SK-N-SH (cell line): ENCODE measurements at regions not wholly inside any gene's neighbourhood (a gene's known extent, or its start where the extent isn't known, plus 50 kb on each side); places are given as distances from the start of the nearest gene placed in this dataset.

Experiments
- CTCF ChIA-PET: fragments of 300-600, 350-600 bp; formaldehyde crosslinking; extraction: SDS; loops from one replicate; lab custom pipeline; 2021; lab: Yijun Ruan, JAX
- POLR2A ChIA-PET: fragments of 350-600 bp; sonication (Branson Sonifier 250); formaldehyde crosslinking; extraction: SDS; loops from one replicate; lab custom pipeline; 2020; ENCODE audit warnings: antibody characterized with exemption, inconsistent platforms; lab: Yijun Ruan, JAX
- DNase-seq: peaks from one replicate; pipeline ENCODE4 v3.0.0; 2012
- H2AFZ ChIP-seq: fragments of 200-600 bp; sonication (generic); 2 replicates; pipeline ENCODE4 v1.8.1; 2016; ENCODE audit warnings: antibody characterized with exemption, mild to moderate bottlenecking, low read depth
- H3F3A ChIP-seq: fragments of 200-600 bp; sonication (generic); replicated peaks from 2 replicates; pipeline ENCODE3; 2016; ENCODE audit warnings: antibody characterized with exemption, mild to moderate bottlenecking; ENCODE audit not compliant: insufficient read depth
- H3K27ac ChIP-seq, 2 experiments: fragments of 200-500 bp in 1 of 2; fragments of 200-600 bp in 1 of 2; sonication (Bioruptor generic) in 1 of 2; sonication (generic), shearing (Covaris generic) in 1 of 2; 2 replicates each; pipeline versions ENCODE4 v1.5.1 to v1.6.1; 2014 to 2016; ENCODE audit warnings: low read depth in 2 of 2, inconsistent platforms in 1 of 2, low read length in 1 of 2, mild to moderate bottlenecking in 1 of 2, mixed read lengths in 1 of 2
- H3K27me3 ChIP-seq: fragments of 200-600 bp; sonication (generic), shearing (Covaris generic); 2 replicates; pipeline ENCODE4 v1.6.1; 2016; ENCODE audit warnings: mixed run types; ENCODE audit not compliant: insufficient read depth
- H3K36me3 ChIP-seq, 2 experiments: fragments of 200-500 bp in 1 of 2; fragments of 200-600 bp in 1 of 2; sonication (Bioruptor generic) in 1 of 2; sonication (generic) in 1 of 2; replicated peaks in 1 of 2; 2 replicates each; pipeline versions ENCODE3 to v1.5.1; 2014 to 2016; ENCODE audit warnings: low read length in 1 of 2, mild to moderate bottlenecking in 1 of 2; ENCODE audit not compliant: insufficient read depth in 2 of 2, control insufficient read depth in 1 of 2
- H3K4me1 ChIP-seq, 2 experiments: fragments of 200-500 bp in 1 of 2; fragments of 200-600 bp in 1 of 2; sonication (Bioruptor generic) in 1 of 2; sonication (generic), shearing (Covaris generic) in 1 of 2; 2 replicates each; pipeline versions ENCODE4 v1.5.1 to v1.6.1; 2014 to 2016; ENCODE audit warnings: low read depth in 1 of 2, low read length in 1 of 2, mixed run types in 1 of 2; ENCODE audit not compliant: insufficient read depth in 2 of 2, control insufficient read depth in 1 of 2
- H3K4me2 ChIP-seq: fragments of 200-600 bp; sonication (generic), shearing (Covaris generic); 2 replicates; pipeline ENCODE4 v1.6.1; 2017; ENCODE audit warnings: mixed run types
- H3K4me3 ChIP-seq, 2 experiments: fragments of 200-500 bp in 1 of 2; fragments of 200-600 bp in 1 of 2; sonication (Bioruptor generic) in 1 of 2; sonication (generic), shearing (Covaris generic) in 1 of 2; 2 replicates each; pipeline versions ENCODE4 v1.5.1 to v1.8.1; 2014 to 2016; ENCODE audit warnings: low read depth in 2 of 2, inconsistent platforms in 1 of 2, low read length in 1 of 2, mild to moderate bottlenecking in 1 of 2, mixed read lengths in 1 of 2, moderate library complexity in 1 of 2
- H3K79me2 ChIP-seq: fragments of 200-600 bp; sonication (generic); 2 replicates; pipeline ENCODE4 v1.8.1; 2017; ENCODE audit warnings: mild to moderate bottlenecking; ENCODE audit not compliant: insufficient read depth
- H3K9ac ChIP-seq: fragments of 200-600 bp; sonication (generic); 2 replicates; pipeline ENCODE4 v1.6.1; 2017; ENCODE audit warnings: mixed run types
- H3K9me2 ChIP-seq: fragments of 200-600 bp; sonication (generic); 2 replicates; pipeline ENCODE4 v1.6.1; 2017; ENCODE audit warnings: mixed run types
- H3K9me3 ChIP-seq: fragments of 200-600 bp; sonication (generic); 2 replicates; pipeline ENCODE4 v1.6.1; 2017; ENCODE audit warnings: mixed run types, mild to moderate bottlenecking, moderate library complexity
- H4K20me1 ChIP-seq: fragments of 200-600 bp; sonication (generic); 2 replicates; pipeline ENCODE4 v1.6.1; 2017; ENCODE audit warnings: mild to moderate bottlenecking, mixed run types; ENCODE audit not compliant: insufficient read depth
- CHD2 ChIP-seq: fragments of 150-350 bp; IDR thresholded peaks from 2 replicates; pipeline ENCODE4 v1.6.1; 2018; ENCODE audit warnings: low read length; ENCODE audit not compliant: partially characterized antibody
- GATA2 ChIP-seq: sonication (generic); formaldehyde crosslinking; IDR thresholded peaks from 2 replicates; pipeline ENCODE4 v1.5.0; 2020; ENCODE audit warnings: mild to moderate bottlenecking, missing genetic modification reagents
- MAX ChIP-seq: IDR thresholded peaks from 2 replicates; pipeline ENCODE4 v1.4.0; 2012; ENCODE audit warnings: low read depth
- MEF2A ChIP-seq: IDR thresholded peaks from 2 replicates; pipeline ENCODE4 v1.4.0; 2012; ENCODE audit warnings: low read depth, borderline replicate concordance
- MXI1 ChIP-seq: IDR thresholded peaks from 2 replicates; pipeline ENCODE4 v1.6.1; 2012; ENCODE audit warnings: mild to moderate bottlenecking, low read depth, low read length, improper control_type of control experiment
- NFIC ChIP-seq: IDR thresholded peaks from 2 replicates; pipeline ENCODE4 v1.4.0; 2012; ENCODE audit warnings: borderline replicate concordance
- NRF1 ChIP-seq: IDR thresholded peaks from 2 replicates; pipeline ENCODE4 v1.6.1; 2012; ENCODE audit warnings: low read depth, mild to moderate bottlenecking, low read length
- REST ChIP-seq: IDR thresholded peaks from 2 replicates; pipeline ENCODE4 v1.6.1; 2012; ENCODE audit warnings: mild to moderate bottlenecking, low read depth, low read length, moderate library complexity
- RFX5 ChIP-seq: IDR thresholded peaks from 2 replicates; pipeline ENCODE4 v1.6.1; 2012; ENCODE audit warnings: mild to moderate bottlenecking, improper control_type of control experiment, low read length
- SIN3A ChIP-seq: IDR thresholded peaks from 2 replicates; pipeline ENCODE4 v1.6.1; 2012; ENCODE audit warnings: low read depth, mild to moderate bottlenecking, low read length, moderate library complexity, borderline replicate concordance
- SMC3 ChIP-seq: IDR thresholded peaks from 2 replicates; pipeline ENCODE4 v1.6.1; 2012; ENCODE audit warnings: low read depth, low read length, improper control_type of control experiment
- TCF12 ChIP-seq: IDR thresholded peaks from 2 replicates; pipeline ENCODE4 v1.4.0; 2012
- TEAD4 ChIP-seq: IDR thresholded peaks from 2 replicates; pipeline ENCODE4 v1.4.0; 2012; ENCODE audit warnings: mild to moderate bottlenecking, borderline replicate concordance; ENCODE audit not compliant: insufficient read depth
- USF2 ChIP-seq: fragments of 150-350 bp; IDR thresholded peaks from 2 replicates; pipeline ENCODE4 v1.6.1; 2017; ENCODE audit warnings: antibody characterized with exemption, low read length, low read depth, borderline replicate concordance
- YY1 ChIP-seq: IDR thresholded peaks from 2 replicates; pipeline ENCODE4 v1.4.0; 2012; ENCODE audit warnings: low read depth, mild to moderate bottlenecking
- WGBS: methylation state at CpG from one replicate; pipeline ENCODE4 v1.1.6; 2017; ENCODE audit warnings: low lambda C conversion rate; 5-methylcytosine and 5-hydroxymethylcytosine counted together
- TF ChIP-seq, protein P1 (sequence below): fragments of 200-600 bp; sonication (generic); IDR thresholded peaks from 2 replicates; pipeline ENCODE4 v1.6.1; 2017; ENCODE audit warnings: antibody characterized with exemption, mild to moderate bottlenecking, moderate library complexity
- TF ChIP-seq, protein P2 (sequence below): IDR thresholded peaks from 2 replicates; pipeline ENCODE4 v1.4.0; 2012; ENCODE audit warnings: low read depth, borderline replicate concordance
- TF ChIP-seq, protein P3 (sequence below): IDR thresholded peaks from 2 replicates; pipeline ENCODE4; 2012

DNA sequence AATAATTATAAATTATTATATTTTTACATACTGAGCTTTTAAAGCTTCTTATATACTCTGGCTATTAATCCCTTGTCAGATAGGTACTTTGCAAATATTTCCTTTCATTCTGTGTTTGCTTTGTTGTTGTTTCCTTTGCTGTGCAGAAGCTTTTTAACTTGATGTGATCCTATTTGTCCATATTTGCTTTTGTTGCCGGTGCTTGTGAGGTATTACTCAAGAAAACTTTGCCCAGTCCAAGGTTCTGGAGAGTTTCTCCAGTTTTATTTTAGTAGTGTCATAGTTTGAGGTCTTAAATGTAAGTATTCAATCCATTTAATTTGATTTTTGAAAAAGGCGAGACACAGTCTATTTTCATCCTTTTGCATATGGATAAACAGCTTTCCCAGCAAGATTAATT lies 1319.9 kb upstream of the PRR20A start:
- Histone ChIP-seq H3K79me2 (no peaks in the 10 kb centered on the region), H4K20me1 (no peaks in the 10 kb centered on the region)
- no peak for TF ChIP-seq MXI1
- TF ChIP-seq, all 33 proteins: peak for 0
- 3% methylated on average over 2 of the region's 2 CpGs for WGBS
- H3K9me2 ChIP-seq: no peaks in the 10 kb centered on the region
- H3K4me2 ChIP-seq: no peak overlapping the region
- H3K36me3 ChIP-seq: no peaks in the 10 kb centered on the region
- POLR2A ChIA-PET: no interaction called here
- no peaks in the 10 kb centered on the region for H3F3A ChIP-seq
- no peaks in the 10 kb centered on the region for H3K4me1 ChIP-seq
- no peak overlapping the region for H3K27ac ChIP-seq
- CTCF ChIA-PET: no interaction called here
- DNase-seq: no peak
- H3K9me3 ChIP-seq: no peaks in the 10 kb centered on the region
- H3K9ac ChIP-seq: no peak overlapping the region
- no peaks in the 10 kb centered on the region for H3K27me3 ChIP-seq
- H3K4me3 ChIP-seq: no peak overlapping the region
- H2AFZ ChIP-seq: no peak overlapping the region

DNA sequence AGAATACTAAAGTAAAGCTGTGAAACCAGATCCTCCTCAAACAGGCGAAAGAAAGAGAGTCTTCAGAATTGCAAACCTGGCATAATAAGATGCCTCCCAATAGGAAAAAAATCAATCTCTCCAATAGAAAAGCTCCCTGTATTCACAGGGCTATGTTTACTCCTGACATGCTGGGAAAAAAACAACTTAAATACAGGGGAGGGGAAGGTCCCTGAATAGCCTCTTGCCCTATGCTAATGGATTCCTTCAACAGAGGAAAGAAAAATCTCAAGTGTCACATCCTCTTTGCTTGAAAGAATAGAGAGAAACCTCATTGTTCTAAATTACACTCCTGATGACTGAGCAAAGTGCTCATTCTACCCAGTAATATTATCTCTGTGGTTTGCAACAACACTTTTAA lies 1271.1 kb upstream of the PRR20A start:
- Histone ChIP-seq H3K9me3 (no peaks in the 10 kb centered on the region), H3K4me2 (no peak overlapping the region), H3K27me3 (no peaks in the 10 kb centered on the region), H2AFZ (no peak overlapping the region), H3F3A (no peaks in the 10 kb centered on the region), H3K9me2 (no peaks in the 10 kb centered on the region), H3K4me3 (no peak overlapping the region), H3K36me3 (no peaks in the 10 kb centered on the region), H3K27ac (no peak overlapping the region), H3K79me2 (no peaks in the 10 kb centered on the region), H4K20me1 (no peaks in the 10 kb centered on the region), H3K4me1 (no peaks in the 10 kb centered on the region), H3K9ac (no peak overlapping the region)
- ChIA-PET CTCF (no interaction called here), POLR2A (no interaction called here)
- no peak for DNase-seq
- 0% methylated on average over 1 of the region's 1 CpG for WGBS
- TF ChIP-seq MEF2A: no peak
- TF ChIP-seq, protein P1, sequence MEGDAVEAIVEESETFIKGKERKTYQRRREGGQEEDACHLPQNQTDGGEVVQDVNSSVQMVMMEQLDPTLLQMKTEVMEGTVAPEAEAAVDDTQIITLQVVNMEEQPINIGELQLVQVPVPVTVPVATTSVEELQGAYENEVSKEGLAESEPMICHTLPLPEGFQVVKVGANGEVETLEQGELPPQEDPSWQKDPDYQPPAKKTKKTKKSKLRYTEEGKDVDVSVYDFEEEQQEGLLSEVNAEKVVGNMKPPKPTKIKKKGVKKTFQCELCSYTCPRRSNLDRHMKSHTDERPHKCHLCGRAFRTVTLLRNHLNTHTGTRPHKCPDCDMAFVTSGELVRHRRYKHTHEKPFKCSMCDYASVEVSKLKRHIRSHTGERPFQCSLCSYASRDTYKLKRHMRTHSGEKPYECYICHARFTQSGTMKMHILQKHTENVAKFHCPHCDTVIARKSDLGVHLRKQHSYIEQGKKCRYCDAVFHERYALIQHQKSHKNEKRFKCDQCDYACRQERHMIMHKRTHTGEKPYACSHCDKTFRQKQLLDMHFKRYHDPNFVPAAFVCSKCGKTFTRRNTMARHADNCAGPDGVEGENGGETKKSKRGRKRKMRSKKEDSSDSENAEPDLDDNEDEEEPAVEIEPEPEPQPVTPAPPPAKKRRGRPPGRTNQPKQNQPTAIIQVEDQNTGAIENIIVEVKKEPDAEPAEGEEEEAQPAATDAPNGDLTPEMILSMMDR: no peak
- TF ChIP-seq SMC3: no peak
- TF ChIP-seq GATA2: no peak
- no peak for TF ChIP-seq USF2
- TF ChIP-seq TCF12: no peak
- no peak for TF ChIP-seq TEAD4
- TF ChIP-seq SIN3A: no peak
- TF ChIP-seq, protein P2, sequence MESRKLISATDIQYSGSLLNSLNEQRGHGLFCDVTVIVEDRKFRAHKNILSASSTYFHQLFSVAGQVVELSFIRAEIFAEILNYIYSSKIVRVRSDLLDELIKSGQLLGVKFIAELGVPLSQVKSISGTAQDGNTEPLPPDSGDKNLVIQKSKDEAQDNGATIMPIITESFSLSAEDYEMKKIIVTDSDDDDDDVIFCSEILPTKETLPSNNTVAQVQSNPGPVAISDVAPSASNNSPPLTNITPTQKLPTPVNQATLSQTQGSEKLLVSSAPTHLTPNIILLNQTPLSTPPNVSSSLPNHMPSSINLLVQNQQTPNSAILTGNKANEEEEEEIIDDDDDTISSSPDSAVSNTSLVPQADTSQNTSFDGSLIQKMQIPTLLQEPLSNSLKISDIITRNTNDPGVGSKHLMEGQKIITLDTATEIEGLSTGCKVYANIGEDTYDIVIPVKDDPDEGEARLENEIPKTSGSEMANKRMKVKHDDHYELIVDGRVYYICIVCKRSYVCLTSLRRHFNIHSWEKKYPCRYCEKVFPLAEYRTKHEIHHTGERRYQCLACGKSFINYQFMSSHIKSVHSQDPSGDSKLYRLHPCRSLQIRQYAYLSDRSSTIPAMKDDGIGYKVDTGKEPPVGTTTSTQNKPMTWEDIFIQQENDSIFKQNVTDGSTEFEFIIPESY: no peak
- TF ChIP-seq YY1: no peak
- no peak for TF ChIP-seq CHD2
- TF ChIP-seq MAX: no peak
- TF ChIP-seq RFX5: no peak
- no peak for TF ChIP-seq NRF1
- no peak for TF ChIP-seq REST
- no peak for TF ChIP-seq NFIC
- TF ChIP-seq, protein P3, sequence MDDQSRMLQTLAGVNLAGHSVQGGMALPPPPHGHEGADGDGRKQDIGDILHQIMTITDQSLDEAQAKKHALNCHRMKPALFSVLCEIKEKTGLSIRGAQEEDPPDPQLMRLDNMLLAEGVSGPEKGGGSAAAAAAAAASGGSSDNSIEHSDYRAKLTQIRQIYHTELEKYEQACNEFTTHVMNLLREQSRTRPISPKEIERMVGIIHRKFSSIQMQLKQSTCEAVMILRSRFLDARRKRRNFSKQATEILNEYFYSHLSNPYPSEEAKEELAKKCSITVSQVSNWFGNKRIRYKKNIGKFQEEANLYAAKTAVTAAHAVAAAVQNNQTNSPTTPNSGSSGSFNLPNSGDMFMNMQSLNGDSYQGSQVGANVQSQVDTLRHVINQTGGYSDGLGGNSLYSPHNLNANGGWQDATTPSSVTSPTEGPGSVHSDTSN: no peak
- no peak for TF ChIP-seq MXI1
